Neuron (in vitro differentiated cells): ENCODE measurements at regions not wholly inside any gene's neighbourhood (a gene's known extent, or its start where the extent isn't known, plus 50 kb on each side); places are given as distances from the start of the nearest gene placed in this dataset.

Experiments used
- H2AFZ ChIP-seq: one replicate; pipeline ENCODE4 v1.6.1; 2013; ENCODE audit warnings: low read depth, mild to moderate bottlenecking, inconsistent platforms, low read length, moderate library complexity
- H3K27me3 ChIP-seq: one replicate; pipeline ENCODE4 v1.6.1; 2013; ENCODE audit warnings: low read length; ENCODE audit not compliant: insufficient read depth
- H3K36me3 ChIP-seq: one replicate; pipeline ENCODE4 v1.6.1; 2013; ENCODE audit warnings: low read length; ENCODE audit not compliant: insufficient read depth
- H3K4me1 ChIP-seq: one replicate; pipeline ENCODE4 v1.6.1; 2013; ENCODE audit warnings: low read length; ENCODE audit not compliant: insufficient read depth
- H3K4me3 ChIP-seq: 2 replicates; pipeline ENCODE4 v1.5.1; 2013; ENCODE audit warnings: mild to moderate bottlenecking, low read length, moderate library complexity
- H3K9me3 ChIP-seq: one replicate; pipeline ENCODE4 v1.6.1; 2013; ENCODE audit warnings: low read length

GRCh38 chr21:28359300-28359699 lies 633.4 kb downstream of the LTN1 start:
- Histone ChIP-seq H3K9me3 (no peaks in the 10 kb centered on the region), H2AFZ (no peak overlapping the region), H3K4me1 (peaks cover 6% of the 10 kb centered on the region), H3K27me3 (no peaks in the 10 kb centered on the region), H3K4me3 (no peak overlapping the region), H3K36me3 (no peaks in the 10 kb centered on the region)

GRCh38 chr21:28358702-28359101 lies 634.0 kb downstream of the LTN1 start:
- H3K4me3 ChIP-seq, result no peak overlapping the region
- H3K27me3 ChIP-seq, result no peaks in the 10 kb centered on the region
- H3K9me3 ChIP-seq, result no peaks in the 10 kb centered on the region
- no peak overlapping the region for H2AFZ ChIP-seq
- H3K36me3 ChIP-seq, result no peaks in the 10 kb centered on the region
- peaks cover 6% of the 10 kb centered on the region for H3K4me1 ChIP-seq

GRCh38 chr21:28358170-28358569 lies 634.5 kb downstream of the LTN1 start:
- peaks cover 6% of the 10 kb centered on the region for H3K4me1 ChIP-seq
- H3K4me3 ChIP-seq, result no peak overlapping the region
- no peaks in the 10 kb centered on the region for H3K27me3 ChIP-seq
- no peaks in the 10 kb centered on the region for H3K9me3 ChIP-seq
- H3K36me3 ChIP-seq, result no peaks in the 10 kb centered on the region
- no peak overlapping the region for H2AFZ ChIP-seq

GRCh38 chr21:28357743-28358142 lies 634.9 kb downstream of the LTN1 start:
- Histone ChIP-seq H3K27me3 (no peaks in the 10 kb centered on the region), H2AFZ (no peak overlapping the region), H3K9me3 (no peaks in the 10 kb centered on the region), H3K4me3 (no peak overlapping the region), H3K36me3 (no peaks in the 10 kb centered on the region), H3K4me1 (peaks cover 6% of the 10 kb centered on the region)

GRCh38 chr21:28356422-28356821 lies 636.3 kb downstream of the LTN1 start:
- Histone ChIP-seq H3K9me3 (no peaks in the 10 kb centered on the region), H3K36me3 (no peaks in the 10 kb centered on the region), H3K4me3 (no peak overlapping the region), H2AFZ (no peak overlapping the region), H3K4me1 (peaks cover 6% of the 10 kb centered on the region), H3K27me3 (no peaks in the 10 kb centered on the region)

DNA sequence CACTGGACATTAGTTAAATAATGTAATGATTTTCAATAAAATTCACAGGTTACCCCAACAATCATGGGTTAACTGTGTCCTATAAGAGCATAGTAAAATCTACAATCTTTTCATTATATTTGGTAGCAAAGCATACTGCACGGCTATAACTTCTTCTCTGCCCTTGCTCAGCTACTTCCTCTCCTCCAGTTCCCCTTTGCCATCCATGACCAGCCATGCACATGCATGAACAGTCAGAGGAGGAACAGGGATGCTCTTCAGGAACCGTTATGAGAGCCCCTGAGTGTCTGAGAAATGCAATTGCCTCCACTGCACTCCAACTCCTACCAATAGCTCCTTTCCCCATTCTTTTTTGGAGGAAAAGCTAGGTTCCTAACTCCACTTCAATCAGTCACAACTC lies 646.7 kb downstream of the LTN1 start:
- H3K27me3 ChIP-seq, result no peaks in the 10 kb centered on the region
- H3K9me3 ChIP-seq, result no peaks in the 10 kb centered on the region

DNA sequence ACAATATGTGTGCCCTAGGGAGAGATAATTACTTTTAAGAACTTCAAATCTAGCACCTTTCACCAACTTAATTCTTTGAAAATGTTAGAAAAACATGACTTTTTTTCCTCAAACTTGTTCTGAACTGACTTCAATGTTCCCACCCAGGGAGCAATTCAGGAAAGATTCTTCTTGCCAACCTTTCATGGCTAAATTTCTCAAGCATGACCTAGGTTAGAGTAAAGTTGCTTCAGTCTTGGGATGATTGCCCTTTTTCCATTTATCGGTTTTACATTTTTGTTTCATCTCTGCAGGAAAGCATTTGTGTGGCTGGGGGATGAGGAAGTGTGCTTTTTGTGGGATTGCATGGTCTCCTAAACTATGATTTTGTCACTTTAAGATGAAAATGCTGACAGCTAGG lies 647.7 kb downstream of the LTN1 start:
- Histone ChIP-seq H3K36me3 (no peaks in the 10 kb centered on the region), H3K4me1 (no peaks in the 10 kb centered on the region), H3K4me3 (no peak overlapping the region), H2AFZ (no peak overlapping the region), H3K9me3 (no peaks in the 10 kb centered on the region), H3K27me3 (no peaks in the 10 kb centered on the region)

More for the DNA sequence above, 646.7 kb downstream of the LTN1 start:
- Histone ChIP-seq H3K36me3 (no peaks in the 10 kb centered on the region), H3K4me3 (no peak overlapping the region), H3K4me1 (no peaks in the 10 kb centered on the region), H2AFZ (no peak overlapping the region)

DNA sequence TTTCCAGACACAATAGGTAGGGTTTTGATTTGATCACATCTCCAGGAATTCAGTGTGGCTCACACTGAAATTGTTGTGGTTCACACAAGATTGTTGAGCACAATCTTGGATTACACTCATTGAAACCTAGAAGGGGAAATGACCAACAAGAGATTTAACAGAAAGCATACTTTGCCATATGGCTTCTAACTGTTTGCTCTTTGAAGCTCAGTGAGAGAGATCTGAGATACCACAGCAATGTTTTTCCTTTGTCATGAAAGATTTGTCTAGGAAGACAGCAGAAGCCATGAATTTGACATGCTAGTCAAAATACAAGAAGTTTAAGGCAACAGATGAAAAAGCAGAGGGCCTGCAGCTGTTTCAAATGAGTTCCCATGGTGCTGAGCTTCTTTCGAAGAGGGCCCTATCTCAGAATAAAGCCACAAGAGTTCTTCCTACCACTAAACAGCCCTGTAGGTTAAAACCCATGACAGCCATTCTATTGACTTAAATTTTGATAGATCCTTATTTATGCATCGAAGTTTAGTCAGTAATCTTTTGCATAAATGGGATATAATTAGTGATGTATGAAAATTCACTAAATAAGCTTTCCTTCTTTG lies 650.4 kb downstream of the LTN1 start:
- H3K4me3 ChIP-seq, result no peak overlapping the region
- no peaks in the 10 kb centered on the region for H3K36me3 ChIP-seq
- no peaks in the 10 kb centered on the region for H3K9me3 ChIP-seq
- H2AFZ ChIP-seq, result no peak overlapping the region
- no peaks in the 10 kb centered on the region for H3K4me1 ChIP-seq
- H3K27me3 ChIP-seq, result no peaks in the 10 kb centered on the region

DNA sequence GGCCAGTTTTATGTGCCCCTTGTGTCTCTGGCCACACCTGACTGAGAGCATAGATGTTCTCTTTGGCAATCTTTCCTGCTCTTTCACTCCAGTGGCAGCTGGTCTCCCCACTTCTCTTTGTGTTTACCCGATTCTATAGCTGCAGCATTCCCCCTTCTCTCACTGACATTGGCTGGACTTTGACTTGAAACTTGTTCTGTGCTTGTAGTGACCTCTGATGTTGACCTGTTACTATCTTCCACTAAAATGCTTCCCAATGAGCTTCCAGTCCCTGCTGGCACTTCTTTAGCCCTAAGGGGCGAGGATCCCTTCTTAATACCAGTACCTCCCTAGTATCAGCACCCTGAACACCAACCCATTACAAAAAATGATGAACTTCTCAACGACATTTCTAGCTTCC lies 653.3 kb downstream of the LTN1 start:
- Histone ChIP-seq H2AFZ (no peak overlapping the region), H3K36me3 (no peaks in the 10 kb centered on the region), H3K4me3 (no peak overlapping the region), H3K27me3 (no peaks in the 10 kb centered on the region), H3K4me1 (no peaks in the 10 kb centered on the region), H3K9me3 (no peaks in the 10 kb centered on the region)

GRCh38 chr21:28338701-28339305 lies 653.9 kb downstream of the LTN1 start:
- Histone ChIP-seq H3K27me3 (no peaks in the 10 kb centered on the region), H3K9me3 (no peaks in the 10 kb centered on the region), H3K4me3 (no peak overlapping the region), H3K36me3 (no peaks in the 10 kb centered on the region), H2AFZ (no peak overlapping the region), H3K4me1 (no peaks in the 10 kb centered on the region)

DNA sequence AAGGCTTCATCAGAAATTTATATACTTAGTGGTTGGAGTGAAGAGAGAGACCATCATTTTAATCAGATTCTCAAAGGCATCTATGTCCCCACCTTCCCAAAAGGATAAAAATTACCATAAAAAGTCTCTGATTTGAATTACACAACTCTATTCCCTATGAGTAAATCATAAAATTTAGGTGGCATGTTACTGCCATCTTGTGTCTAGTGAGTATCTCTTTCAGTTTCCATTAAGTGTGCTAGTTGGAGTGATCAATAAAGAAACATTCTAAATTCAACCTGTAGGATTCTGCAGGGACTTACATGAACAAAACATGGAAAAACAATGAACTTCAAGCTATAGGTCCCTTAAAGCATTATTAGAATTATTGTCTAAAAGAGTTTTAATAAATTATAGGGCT lies 655.4 kb downstream of the LTN1 start:
- Histone ChIP-seq H3K4me3 (no peak overlapping the region), H3K36me3 (no peaks in the 10 kb centered on the region), H3K27me3 (no peaks in the 10 kb centered on the region), H3K9me3 (no peaks in the 10 kb centered on the region), H3K4me1 (no peaks in the 10 kb centered on the region), H2AFZ (no peak overlapping the region)

- Histone ChIP-seq H3K4me1 (no peaks in the 10 kb centered on the region), H3K4me3 (no peak overlapping the region), H3K27me3 (no peaks in the 10 kb centered on the region), H3K9me3 (no peaks in the 10 kb centered on the region), H3K36me3 (no peaks in the 10 kb centered on the region), H2AFZ (no peak overlapping the region)
These were observed 656.4 kb downstream of the LTN1 start for GRCh38 chr21:28336314-28336713.

GRCh38 chr21:28334407-28334806 lies 658.3 kb downstream of the LTN1 start:
- Histone ChIP-seq H3K4me3 (no peak overlapping the region), H3K27me3 (no peaks in the 10 kb centered on the region), H2AFZ (no peak overlapping the region), H3K4me1 (no peaks in the 10 kb centered on the region), H3K9me3 (no peaks in the 10 kb centered on the region), H3K36me3 (no peaks in the 10 kb centered on the region)

DNA sequence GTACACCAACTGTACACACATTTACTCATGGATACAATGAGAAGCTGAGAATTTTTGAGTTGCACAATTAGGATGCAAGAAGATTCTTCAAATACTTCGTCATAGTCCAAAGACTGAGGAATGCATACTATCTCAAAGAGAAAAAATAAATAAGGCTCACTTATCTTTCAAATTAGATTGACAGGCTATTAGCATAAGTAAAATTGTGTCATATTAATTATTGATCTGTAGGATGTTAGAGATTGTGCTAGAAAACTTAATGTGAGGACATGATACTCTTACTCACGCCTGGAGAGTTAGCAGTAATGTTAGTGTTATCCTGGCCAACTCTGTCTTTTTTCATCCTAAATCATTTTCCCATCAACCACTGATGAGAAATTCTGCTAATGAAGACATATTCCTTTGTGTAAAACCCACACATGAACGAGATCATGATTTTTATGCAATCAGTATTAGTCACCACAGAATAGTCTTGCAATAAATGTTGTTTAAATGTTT lies 659.0 kb downstream of the LTN1 start:
- H3K9me3 ChIP-seq, result no peaks in the 10 kb centered on the region
- H2AFZ ChIP-seq, result no peak overlapping the region
- no peaks in the 10 kb centered on the region for H3K4me1 ChIP-seq
- H3K4me3 ChIP-seq, result no peak overlapping the region
- no peaks in the 10 kb centered on the region for H3K36me3 ChIP-seq
- H3K27me3 ChIP-seq, result no peaks in the 10 kb centered on the region
